ENCODE measurements at regions not wholly inside any gene's neighbourhood (a gene's known extent, or its start where the extent isn't known, plus 50 kb on each side); places are given as distances from the start of the nearest gene placed in this dataset.

DNA sequence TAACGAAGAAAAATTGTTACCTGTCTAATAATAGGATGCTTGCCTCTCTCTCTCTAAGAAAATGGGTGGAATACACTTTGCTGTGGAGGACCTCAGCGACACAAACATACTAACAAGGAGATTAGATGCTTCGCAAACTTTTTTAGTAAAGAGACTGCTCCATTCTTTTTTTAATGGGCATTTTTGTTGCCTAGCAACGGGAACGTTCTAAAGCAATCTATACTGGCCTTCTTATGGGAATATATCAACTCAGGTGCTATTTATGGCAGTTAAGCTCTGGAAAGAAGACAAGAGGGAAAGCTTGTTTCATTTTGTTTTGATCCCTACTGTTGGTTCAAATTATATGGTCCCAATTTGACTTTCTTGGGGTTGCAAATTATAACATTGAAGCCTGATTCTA lies 86.8 kb upstream of the CBLN2 start:
- TF ChIP-seq, protein P1, sequence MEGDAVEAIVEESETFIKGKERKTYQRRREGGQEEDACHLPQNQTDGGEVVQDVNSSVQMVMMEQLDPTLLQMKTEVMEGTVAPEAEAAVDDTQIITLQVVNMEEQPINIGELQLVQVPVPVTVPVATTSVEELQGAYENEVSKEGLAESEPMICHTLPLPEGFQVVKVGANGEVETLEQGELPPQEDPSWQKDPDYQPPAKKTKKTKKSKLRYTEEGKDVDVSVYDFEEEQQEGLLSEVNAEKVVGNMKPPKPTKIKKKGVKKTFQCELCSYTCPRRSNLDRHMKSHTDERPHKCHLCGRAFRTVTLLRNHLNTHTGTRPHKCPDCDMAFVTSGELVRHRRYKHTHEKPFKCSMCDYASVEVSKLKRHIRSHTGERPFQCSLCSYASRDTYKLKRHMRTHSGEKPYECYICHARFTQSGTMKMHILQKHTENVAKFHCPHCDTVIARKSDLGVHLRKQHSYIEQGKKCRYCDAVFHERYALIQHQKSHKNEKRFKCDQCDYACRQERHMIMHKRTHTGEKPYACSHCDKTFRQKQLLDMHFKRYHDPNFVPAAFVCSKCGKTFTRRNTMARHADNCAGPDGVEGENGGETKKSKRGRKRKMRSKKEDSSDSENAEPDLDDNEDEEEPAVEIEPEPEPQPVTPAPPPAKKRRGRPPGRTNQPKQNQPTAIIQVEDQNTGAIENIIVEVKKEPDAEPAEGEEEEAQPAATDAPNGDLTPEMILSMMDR (IDR thresholded peaks at IDR 0.05; ENCODE audit: borderline replicate concordance, extremely low read depth, low read length, poor library complexity, severe bottlenecking), result no peak
- no peak for TF ChIP-seq EZH2 (IDR thresholded peaks at IDR 0.05; ENCODE audit: borderline replicate concordance, low read depth, low read length, severe bottlenecking)
